GM21381 (cell line): ENCODE measurements at regions not wholly inside any gene's neighbourhood (a gene's known extent, or its start where the extent isn't known, plus 50 kb on each side); places are given as distances from the start of the nearest gene placed in this dataset.

Experiments used
- ATAC-seq: cut with Tn5 transposase; IDR thresholded peaks from one replicate; pipeline ENCODE4 v1.9.1; 2021; ENCODE audit warnings: mild to moderate bottlenecking, moderate library complexity; ENCODE audit not compliant: unreplicated experiment

DNA sequence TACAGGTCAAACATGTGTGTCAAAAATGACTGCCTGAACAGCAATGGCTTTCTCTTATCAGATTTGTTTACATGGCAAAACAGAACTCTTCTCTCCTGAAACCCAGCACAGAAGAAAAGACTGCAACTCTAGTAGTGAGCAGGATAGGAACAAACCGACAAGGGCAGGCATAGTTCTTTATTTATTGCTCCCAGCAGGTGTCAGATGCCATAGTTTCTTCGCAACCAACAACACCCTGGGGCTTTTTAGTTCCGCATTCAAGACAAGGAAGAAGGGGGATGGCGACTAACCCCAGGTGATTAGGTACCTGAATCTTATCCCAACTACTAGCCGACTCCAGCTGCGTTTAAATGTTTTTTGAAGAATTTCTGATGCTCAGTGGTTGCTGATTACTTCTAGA, 367.5 kb upstream of the FIGN start:
- ATAC-seq, result no peak

DNA sequence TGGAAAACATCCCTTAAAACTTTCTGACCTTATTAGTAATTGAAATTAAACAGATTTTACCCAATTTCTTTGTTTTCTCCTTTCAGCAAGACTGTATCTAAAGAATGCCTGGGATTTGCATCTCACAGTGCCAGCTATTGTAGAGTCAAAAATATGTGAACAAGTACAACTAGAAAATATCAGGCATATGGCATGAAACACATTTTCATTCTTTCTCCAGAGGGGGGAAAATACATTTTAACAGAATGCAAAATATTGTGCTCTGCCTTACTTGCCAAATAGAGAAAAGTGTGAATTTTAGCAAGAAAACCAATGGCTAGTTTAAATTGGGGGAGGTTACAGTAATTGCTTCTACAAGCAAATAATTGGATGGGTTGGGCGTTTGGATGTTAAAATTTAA, 366.6 kb upstream of the FIGN start:
- no peak for ATAC-seq

DNA sequence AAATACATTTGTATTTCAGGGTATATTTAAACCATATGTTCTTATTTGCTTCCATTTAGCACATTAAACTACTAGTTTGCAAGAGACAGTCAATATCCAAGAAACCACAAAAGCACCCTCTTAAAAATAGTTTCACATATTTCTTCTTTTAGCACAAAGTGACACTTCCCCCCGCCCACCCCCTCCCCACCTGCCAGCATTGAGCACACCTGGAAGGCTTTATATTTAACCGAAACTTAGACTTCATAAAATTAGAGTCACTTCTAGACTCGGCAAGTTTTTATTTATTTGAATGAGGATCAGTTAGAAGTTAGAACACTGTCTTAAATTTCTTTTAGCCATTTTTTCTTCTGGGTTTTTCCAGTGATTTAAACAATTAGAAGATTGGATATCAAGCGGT, 355.9 kb upstream of the FIGN start:
- ATAC-seq, result no peak

DNA sequence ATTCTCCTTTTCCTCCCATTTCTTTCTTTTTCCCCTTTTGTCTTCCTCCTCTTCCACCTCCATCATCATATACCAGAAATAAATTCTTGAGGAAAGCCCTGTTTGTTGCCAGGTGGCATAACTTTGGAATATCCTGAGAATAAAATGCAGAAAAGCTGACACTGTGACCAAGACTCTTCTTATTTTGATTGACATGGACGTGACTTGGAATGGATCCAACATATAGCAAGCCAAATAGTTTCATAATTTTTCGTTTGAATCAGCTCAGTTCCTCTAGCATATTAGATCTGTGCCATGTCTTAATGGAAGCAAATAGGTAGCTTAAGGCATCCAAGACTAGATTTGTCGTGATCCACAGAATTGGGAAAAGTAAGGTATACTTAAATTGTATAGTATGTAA, 354.7 kb upstream of the FIGN start:
- no peak for ATAC-seq

DNA sequence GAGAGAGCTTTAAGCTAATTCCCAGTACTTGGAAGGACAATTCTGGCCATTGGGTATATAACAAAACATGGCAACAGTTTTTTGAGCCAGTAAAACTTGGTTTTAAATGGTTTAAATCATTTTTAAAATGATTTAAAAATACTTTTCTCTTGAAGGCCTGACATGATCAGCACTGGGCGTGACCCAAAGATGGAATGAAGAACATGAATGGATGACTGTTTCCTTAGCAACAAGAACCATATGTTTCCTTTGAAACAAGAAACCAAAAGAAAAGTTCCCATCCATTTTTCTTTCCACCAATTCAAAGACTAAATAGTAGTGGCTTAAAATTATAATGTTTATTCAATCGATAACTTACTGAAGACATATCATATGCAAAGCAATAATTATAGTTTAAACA, 348.3 kb upstream of the FIGN start:
- no peak for ATAC-seq

DNA sequence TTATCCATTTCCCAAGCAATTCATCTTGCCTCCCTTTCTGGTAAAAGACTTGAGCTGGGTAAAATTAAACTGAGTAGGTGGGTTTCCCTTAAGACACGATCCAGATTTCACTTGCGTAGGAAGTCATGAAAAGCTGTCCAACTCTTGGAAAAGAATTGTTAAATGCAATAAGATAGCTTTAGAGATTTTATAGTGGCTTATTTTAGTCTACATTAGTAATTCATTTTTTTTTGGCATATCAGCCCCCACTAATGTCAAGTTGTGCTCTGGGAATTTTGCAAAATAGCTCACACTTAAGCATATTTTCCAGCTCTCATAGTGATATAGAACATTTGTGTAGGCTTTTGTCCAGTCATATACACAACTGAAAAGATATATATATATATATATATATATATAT, 344.7 kb upstream of the FIGN start:
- ATAC-seq, result no peak

DNA sequence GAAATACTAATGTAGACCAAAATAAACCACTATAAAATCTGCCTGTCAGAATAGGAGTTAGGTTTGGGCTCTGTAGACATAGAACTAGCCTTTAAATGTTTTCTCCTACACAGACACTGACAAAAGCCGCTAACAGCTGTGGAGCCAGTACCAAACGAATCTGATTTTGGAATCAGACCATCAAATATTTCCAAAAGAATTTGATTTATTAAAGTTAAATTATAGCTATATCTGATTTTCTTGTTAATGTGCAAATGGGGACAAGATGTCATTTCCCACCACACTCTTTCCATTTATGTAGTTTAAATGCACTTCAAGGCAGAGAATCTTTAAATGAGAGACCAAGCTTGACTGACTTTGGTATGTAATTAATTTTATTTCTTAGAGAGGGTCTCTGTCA, 343.4 kb upstream of the FIGN start:
- ATAC-seq, result no peak

DNA sequence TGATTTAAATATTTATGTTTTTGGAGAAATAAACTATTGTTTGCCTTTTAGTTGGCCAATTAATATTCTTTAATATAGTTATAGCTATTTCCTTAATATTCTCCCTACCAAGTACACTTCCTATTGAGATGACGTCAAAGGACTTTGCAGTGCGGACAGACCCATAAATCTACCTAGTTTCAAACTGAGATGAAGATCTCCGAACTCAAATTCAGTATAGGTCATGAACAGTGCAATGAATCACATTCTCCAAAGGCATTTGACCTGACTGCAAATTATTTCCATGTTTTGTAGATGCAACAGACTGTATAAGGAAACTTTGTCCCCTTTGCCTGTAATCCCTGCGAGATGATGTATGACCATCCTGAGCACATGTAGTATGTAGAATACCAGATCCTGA, 342.6 kb upstream of the FIGN start:
- no peak for ATAC-seq

DNA sequence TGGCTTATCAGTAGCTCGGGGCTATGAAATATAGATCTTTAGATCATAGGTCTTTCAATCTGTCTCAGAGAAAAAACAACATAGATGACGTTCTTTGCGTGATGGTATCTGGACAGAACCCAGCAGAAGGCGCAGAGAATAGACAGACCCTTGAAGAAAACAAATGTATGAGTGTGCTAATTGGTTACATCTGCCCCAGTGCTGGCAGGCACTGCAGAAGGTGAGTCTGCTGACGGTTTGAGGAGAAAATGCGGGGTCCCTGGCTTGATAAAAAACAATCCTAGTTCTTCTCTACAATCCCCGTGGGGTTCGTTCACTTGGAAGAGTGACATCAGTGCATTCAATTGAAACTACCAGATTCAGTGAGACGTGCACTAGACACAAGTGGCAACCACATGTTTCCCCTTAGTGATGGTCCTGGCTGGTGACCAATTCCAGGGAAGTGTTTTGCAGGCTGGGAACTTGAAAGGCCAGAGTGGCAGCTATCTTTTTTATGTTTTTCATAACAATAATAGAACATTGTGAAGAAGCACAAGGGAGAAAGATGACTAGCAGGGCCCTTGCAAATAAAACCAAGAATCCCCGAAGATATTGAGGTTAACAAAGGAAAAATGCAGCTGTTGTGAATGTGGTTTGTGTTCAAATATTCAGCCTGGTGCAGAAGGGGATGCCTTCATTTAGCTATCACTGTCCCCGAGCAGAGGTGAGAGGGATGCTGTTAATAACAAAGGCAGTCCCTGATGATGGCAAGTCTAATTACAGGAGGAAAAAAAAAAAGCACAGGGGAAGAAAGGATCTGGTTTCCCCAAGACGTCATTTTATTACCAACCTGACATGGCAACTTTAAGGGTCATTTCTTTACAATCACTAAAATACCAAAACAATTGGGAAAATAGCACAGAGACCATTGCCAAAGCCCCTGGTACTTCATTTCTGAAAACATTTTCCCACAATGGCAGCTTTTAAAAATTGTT, 337.6 kb upstream of the FIGN start:
- no peak for ATAC-seq

DNA sequence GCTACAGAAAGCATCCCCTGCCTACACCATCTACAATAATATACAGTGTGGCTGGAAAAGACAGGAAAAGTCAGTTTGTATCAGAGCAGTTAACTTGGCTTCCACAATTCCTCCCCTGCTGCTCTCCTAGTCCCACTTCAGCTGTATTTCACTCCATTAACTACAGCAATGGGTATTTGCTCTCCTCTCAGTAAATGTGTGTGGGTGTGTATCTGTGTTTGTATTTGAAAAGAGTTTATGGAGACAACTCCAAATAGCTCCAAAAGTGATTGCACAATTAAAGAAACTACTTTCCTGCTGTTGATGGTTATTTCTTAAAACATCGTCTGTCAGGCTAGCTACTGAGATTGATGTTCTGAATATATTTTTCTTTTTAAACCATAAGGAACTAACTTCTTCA, 333.7 kb upstream of the FIGN start:
- no peak for ATAC-seq

DNA sequence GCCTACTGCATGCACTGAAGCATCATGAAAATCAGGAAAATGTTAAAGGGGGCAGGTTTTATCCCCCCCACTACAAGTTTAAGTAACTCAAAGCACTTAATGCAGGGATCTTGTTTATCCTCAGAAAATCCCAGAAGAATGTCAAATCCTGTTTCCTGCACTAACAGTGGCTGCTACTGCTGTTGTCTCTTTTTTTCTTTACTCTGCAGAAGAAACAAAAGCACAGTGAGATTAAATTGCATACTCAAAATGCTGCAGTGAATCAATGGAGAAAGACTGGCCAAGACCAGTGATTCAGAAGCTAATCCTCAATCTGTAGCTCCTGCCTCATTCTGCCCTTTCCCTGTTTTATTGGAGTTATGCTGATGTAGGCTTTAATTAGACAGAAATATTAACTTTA, 332.3 kb upstream of the FIGN start:
- no peak for ATAC-seq

DNA sequence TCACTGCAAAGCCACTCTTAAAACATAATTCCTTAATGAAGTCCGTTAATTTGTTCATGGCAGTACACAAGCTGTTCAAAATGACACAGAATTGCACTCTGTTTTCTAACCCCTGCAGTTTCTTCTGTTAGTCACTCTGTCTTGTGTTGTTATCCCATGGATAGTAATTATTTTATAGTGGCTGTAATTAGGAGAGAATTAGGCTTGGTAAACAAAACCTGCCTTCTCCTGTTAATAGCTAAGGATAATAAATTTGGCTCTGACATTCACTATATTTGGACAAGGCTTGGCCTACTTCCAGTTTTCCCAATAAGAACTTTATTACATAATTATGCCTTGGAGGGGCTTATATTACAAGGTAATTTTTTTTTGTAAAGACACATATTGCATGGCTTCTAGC, 330.3 kb upstream of the FIGN start:
- no peak for ATAC-seq

DNA sequence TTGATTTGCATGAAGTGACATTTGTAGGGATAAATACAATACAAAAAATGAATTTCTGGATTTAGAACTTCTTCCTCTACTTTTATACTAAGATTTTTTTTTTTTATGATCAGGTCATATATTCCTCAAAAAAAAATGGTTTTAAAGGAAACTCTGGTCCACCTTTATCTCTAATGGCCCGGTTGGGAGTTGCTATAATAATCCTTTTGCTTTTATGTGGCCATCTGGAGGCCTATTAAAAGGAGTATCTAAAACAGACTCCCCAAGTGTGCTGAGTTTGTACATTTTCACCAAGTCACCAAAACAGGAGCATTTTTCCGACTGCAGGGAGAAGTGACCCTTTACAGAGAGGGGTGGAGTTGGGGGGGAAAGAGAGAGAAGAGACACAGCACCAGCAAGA, 329.2 kb upstream of the FIGN start:
- no peak for ATAC-seq

DNA sequence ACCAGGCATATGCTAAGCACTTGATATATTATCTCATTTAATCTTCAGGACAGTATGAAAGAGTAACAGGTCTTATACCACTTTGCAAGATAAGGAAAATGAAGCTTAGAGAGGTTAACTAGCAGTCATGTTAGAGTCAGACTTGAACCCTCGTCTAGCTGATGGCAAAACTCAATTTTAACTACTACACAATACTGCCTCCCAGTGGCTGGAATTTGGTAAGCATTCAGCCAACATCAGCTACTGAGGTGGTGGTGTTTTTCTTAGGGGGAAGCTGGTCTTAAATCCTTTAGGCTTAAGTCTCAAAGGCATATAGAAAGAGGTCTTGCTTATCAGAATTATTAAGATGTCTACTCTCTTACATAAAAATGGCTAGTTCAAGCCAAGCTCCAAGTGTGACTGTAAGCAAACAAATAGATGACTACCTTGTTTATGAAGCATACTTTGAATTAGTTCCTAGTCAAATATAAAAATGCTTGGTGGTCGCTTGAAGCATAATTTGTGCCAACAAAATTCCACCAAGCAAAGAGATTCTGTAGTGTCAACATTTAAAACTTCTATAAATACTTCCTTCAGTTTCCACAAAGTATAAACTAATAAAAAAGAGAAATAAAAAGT, 325.4 kb upstream of the FIGN start:
- ATAC-seq, result peak; percentile 75

DNA sequence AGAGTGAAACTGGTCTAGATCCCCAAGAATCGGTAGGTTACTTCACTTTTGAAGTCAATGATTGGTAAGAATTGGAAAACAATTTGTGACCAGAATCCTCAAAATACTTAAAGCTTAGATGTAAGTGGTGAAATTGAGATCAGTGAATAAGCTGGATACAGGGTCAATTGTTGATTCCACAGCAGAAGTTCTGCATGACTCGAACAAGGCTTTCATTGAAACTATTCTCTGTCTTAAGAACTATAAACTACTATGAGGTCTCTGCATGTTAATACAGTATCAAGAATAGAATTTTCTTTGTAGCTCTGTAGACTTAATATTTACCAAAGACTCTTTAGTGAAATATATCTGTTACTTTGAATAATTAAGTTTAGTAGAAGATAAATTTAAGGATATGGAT, 324.2 kb upstream of the FIGN start:
- ATAC-seq, result no peak

DNA sequence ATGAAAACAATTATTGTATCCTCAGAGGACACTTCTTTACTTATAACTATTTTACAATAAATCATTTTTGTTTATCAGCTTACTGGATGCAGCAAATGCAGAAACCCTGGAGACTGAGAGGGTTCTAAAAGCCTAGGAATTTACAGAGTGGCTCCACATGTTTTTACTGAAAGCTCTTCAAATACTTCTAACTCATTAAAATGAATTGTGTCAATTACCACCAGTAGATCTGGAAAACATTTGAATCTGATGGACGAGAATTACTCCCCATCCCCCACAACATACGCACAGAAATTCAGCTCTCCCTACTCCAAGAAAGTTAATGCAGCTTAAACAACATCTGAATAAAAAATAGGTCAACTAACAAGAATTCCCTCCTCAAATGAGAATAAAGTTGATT, 319.8 kb upstream of the FIGN start:
- no peak for ATAC-seq

DNA sequence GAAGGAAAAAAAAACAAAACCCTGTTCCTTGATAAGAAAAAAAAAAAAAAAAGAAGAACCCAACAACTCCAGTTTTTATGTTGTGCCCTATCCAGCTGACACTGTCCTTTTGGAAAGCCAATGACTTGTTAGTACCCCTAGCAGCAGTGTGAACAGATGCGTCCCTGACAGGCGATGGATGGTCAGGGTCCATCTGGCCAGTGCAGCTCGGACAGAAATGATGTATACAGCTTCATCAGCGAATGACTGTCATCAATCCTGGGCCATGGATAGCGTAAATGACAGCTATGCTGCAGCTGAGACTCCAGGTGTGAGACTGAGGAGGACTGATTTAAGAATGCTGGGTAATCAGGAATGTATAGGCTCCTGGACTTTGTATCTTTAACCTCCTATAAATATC, 318.8 kb upstream of the FIGN start:
- ATAC-seq, result no peak

DNA sequence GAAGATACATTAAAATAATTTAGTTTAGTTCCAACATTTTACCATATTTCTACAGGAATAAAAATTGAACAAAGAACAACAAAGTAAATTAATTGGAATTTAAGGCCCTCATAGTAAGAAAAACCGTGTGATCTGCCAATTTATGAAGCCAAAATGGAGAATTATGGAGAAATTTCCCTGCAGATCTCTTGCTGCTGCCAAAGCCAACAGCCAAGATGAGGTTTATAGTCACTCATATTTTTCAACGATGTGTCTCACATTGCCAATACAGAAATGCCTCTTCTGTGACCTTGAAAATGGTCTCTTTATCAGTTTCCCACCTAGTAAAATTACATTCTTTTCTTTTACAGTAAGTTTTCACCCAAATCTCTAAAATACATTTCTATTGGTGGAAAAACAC, 317.2 kb upstream of the FIGN start:
- no peak for ATAC-seq

DNA sequence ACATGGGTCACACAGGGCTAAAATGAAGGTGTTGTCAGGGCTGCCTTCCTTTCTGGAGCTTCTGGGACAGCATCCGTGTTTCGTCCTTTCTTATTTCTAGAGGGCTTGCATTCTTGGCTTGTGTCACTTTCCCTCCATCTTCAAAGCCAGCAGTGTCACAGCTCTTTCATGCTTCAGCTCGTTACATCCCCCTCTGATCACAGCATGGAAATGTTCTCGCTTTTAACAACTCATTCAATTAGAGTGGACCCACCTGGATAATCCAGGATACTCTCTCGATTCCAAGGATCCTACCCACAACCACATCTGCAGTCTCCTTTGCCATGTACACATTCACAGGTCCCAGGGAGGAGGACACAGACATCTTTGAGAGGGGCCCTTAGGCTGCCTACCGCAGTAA, 316.2 kb upstream of the FIGN start:
- no peak for ATAC-seq

DNA sequence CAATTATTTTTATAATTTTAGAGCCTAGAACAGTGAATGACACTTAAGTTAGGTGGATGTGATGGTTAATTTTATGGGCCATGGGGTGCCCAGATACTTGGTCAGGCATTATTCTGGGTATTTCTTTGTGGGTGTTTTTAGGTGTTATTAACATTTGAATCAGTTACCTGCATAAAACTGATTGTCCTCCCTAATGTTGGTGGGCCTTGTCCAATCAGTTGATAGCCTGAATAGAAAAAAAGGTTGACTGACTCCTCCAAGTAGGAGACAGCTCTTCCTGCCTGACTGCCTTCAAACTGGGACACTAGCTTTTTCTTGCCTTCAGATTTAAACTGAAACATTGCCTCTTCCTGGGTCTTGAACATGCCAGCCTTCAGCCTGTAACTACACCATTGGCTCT, 312.9 kb upstream of the FIGN start:
- ATAC-seq, result no peak

DNA sequence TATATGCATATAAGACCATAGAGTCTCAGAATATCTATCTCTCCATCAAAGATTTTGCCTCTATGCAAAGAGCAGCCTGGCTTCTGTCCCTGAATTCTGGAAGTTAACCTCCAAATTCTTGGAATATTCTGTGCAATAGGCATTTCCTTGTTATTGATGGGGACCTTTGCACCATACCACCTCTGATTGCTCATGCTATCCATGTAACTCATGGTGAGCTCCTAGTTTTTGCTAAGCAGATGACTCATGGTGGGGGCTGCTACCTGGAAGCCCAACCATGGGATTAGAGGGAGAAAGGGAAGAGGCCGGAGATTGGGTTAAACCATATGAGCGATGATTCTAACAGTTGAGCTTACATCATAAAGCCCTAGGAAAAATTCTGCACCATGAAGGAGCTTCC, 310.2 kb upstream of the FIGN start:
- no peak for ATAC-seq

DNA sequence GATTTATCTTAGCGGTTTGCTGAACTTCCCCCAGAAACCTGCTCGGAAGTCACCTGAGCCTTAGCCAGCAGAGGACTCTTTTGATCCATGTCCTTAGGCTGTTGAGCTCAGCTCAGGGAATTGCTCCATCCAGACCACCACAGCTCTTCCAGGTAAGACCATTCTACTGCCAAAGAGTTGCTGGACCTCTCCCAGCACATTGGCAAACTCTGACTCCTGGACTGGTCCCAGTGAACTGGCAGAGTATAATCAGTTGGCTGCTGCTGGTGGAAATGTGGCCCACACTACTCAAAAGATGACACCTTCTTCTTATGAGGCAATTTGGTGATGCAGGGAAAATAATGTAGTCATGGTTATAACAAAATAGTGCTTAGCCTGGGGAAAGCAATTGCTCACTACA, 308.8 kb upstream of the FIGN start:
- no peak for ATAC-seq

DNA sequence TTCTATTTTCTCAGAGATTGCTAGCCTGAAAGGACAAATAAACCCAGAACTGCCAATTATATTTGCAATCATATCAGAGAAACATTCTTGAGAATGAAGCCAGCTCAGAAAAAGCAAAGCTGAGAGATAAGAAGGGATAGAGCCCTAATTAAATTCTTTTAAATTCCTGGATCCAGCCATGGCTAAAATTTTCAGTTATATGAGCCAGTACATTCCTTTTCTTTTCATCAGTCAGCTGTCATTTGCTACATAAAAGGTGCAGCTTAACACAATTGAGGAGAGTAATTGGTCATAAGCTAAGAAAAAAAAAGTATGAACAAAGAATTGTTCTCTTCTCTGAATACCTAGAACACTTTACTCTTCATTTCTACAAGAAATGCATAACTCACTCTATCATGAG, 303.5 kb upstream of the FIGN start:
- no peak for ATAC-seq
